Upper lobe of left lung (tissue), 6 donors: ENCODE measurements at regions not wholly inside any gene's neighbourhood (a gene's known extent, or its start where the extent isn't known, plus 50 kb on each side); places are given as distances from the start of the nearest gene placed in this dataset.

Source experiments
- ATAC-seq, 2 donors: fragments of 200-7000 bp; cut with Tn5 transposase; one replicate each; pipeline ENCODE4 v1.9.1; 2022; ENCODE audit warnings: mild to moderate bottlenecking in 2 of 2, moderate library complexity in 2 of 2; ENCODE audit not compliant: low FRiP score in 2 of 2
- DNase-seq, 2 donors: peaks; one replicate each; pipeline ENCODE4 v3.0.0-alpha.2; 2019 to 2020
- H3K27ac ChIP-seq, 4 donors: fragments of 200-600 bp; sonication (generic); one replicate each; pipeline ENCODE4 v1.5.1; 2016 to 2019
- H3K27me3 ChIP-seq, 4 donors: fragments of 200-600 bp; sonication (generic); one replicate each; pipeline ENCODE4 v1.5.1; 2017 to 2019
- H3K36me3 ChIP-seq, 4 donors: fragments of 200-600 bp; sonication (generic); one replicate each; pipeline ENCODE4 v1.5.1; 2016 to 2019
- H3K4me1 ChIP-seq, 4 donors: fragments of 200-600 bp; sonication (generic); one replicate each; pipeline ENCODE4 v1.5.1; 2018 to 2019
- H3K4me3 ChIP-seq, 4 donors: fragments of 200-600 bp; sonication (generic); one replicate each; pipeline ENCODE4 v1.5.1; 2017 to 2019; ENCODE audit warnings: mild to moderate bottlenecking in 2 of 4, moderate library complexity in 1 of 4
- H3K9me3 ChIP-seq, 4 donors: fragments of 200-600 bp; sonication (generic); one replicate each; pipeline ENCODE4 v1.5.1; 2018 to 2019
- EP300 ChIP-seq, 4 donors: sonication (generic); formaldehyde crosslinking; IDR thresholded peaks; one replicate each; pipeline ENCODE4 v1.5.1; 2017; ENCODE audit warnings: antibody characterized with exemption in 4 of 4, control low read depth in 2 of 4
- POLR2A ChIP-seq, 4 donors: fragments of 450-650 bp; IDR thresholded peaks; one replicate each; pipeline ENCODE4 v1.5.1; 2016 to 2017; ENCODE audit warnings: antibody characterized with exemption in 4 of 4, mild to moderate bottlenecking in 2 of 4
- POLR2AphosphoS5 ChIP-seq, 2 donors: sonication (generic); formaldehyde crosslinking; IDR thresholded peaks; one replicate each; pipeline ENCODE4 v1.5.1; 2017; ENCODE audit warnings: antibody characterized with exemption in 2 of 2
- WGBS, 2 donors: methylation state at CpG; one replicate each; pipeline ENCODE4 v1.1.5; 2017 to 2018; 5-methylcytosine and 5-hydroxymethylcytosine counted together
- TF ChIP-seq, protein P1 (sequence below), 6 experiments: fragments of 450-650 bp in 4 of 6; fragments of 200-600 bp in 2 of 6; sonication (generic) in 2 of 6; IDR thresholded peaks; one replicate each; pipeline ENCODE4 v1.5.1; 2016 to 2019; ENCODE audit warnings: antibody characterized with exemption in 6 of 6
- donor health status: DM: no; HTN: no; CAD: no; lungs with moderate emphysema.
- donor health status: DM: no; HTN: yes; CAD: no; lungs with severe emphysema.

DNA sequence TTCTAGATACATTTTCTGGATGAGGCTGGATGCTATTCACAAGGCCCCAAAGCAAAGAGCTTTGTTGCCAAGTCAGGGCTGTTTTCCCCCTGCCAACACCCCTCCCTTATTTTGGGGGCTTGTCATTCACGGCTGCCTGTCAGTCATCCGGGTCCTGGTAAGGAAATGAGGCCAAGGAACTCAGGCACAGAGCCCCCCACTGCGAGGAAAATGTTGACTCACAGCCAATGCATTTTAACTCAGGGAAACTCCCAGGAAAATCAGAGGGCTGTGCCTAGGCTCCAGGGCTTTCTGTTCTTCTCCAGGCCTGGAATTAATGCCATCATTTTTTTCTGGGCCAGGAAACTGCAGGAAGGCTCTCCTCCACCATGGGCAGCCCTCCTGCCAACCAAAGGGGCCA lies 241.1 kb downstream of the SMAD2 start:
- no peaks in the 10 kb centered on the region for H3K9me3 ChIP-seq
- no peaks in the 10 kb centered on the region for H3K36me3 ChIP-seq
- no peaks in the 10 kb centered on the region for H3K27me3 ChIP-seq
- DNase-seq: no peak
- no peak for ATAC-seq
- WGBS, 2 donors: 39 to 78% methylated on average over 2 to 3 of the region's 3 CpGs
- TF ChIP-seq EP300 (IDR thresholded peaks at IDR 0.05) (no peak), POLR2A (IDR thresholded peaks at IDR 0.05) (no peak)
- H3K4me1 ChIP-seq: no peaks in the 10 kb centered on the region
- no peak overlapping the region for H3K4me3 ChIP-seq
- no peak overlapping the region for H3K27ac ChIP-seq

DNA sequence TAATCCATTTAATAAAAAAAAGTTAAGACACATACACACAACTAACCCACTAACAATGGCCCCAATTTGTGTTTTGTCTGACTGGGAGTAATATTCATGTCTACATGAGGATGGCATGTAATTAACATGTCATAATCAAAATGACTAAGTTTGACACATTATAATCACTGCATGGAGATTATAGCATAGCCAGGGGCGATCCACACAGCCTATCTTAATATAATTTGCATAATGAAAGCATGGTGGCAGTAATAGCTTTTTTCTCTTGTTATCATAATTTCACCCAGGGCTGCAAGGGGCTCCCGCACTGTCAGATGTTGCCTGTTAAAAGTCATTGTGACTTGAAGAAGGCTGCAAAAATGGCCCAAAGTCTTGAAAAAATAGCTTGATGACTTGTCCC lies 243.7 kb downstream of the SMAD2 start:
- no peak for ATAC-seq
- no peak overlapping the region for H3K4me3 ChIP-seq
- no peaks in the 10 kb centered on the region for H3K27me3 ChIP-seq
- no peaks in the 10 kb centered on the region for H3K9me3 ChIP-seq
- H3K27ac ChIP-seq: no peak overlapping the region
- WGBS, 2 donors: 82 to 85% methylated on average over 2 of the region's 2 CpGs
- TF ChIP-seq EP300 (IDR thresholded peaks at IDR 0.05) (no peak), POLR2A (IDR thresholded peaks at IDR 0.05) (no peak), POLR2AphosphoS5 (IDR thresholded peaks at IDR 0.05) (no peak)
- TF ChIP-seq, protein P1, sequence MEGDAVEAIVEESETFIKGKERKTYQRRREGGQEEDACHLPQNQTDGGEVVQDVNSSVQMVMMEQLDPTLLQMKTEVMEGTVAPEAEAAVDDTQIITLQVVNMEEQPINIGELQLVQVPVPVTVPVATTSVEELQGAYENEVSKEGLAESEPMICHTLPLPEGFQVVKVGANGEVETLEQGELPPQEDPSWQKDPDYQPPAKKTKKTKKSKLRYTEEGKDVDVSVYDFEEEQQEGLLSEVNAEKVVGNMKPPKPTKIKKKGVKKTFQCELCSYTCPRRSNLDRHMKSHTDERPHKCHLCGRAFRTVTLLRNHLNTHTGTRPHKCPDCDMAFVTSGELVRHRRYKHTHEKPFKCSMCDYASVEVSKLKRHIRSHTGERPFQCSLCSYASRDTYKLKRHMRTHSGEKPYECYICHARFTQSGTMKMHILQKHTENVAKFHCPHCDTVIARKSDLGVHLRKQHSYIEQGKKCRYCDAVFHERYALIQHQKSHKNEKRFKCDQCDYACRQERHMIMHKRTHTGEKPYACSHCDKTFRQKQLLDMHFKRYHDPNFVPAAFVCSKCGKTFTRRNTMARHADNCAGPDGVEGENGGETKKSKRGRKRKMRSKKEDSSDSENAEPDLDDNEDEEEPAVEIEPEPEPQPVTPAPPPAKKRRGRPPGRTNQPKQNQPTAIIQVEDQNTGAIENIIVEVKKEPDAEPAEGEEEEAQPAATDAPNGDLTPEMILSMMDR (IDR thresholded peaks at IDR 0.05): no peak
- no peak for DNase-seq
- H3K4me1 ChIP-seq: no peaks in the 10 kb centered on the region
- H3K36me3 ChIP-seq: no peaks in the 10 kb centered on the region

DNA sequence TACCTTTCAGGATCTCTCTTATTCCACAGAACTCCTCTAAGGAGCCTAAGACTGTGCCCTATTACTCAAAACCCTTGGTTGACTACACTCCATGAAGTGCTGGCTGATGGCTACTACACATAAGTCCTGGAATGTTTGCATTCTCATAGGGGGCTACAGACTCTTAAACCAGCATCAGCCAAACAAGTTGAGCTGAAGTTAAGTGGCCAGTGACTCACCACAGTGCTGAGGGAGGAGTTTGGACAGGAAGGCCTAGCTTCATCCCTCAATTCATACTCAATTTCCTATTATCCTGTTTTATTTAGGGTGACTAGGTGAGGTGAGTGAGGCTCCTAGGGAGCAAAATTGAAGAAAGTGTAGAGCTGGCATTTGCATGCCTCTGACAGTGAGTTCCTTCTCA lies 246.7 kb downstream of the SMAD2 start:
- H3K36me3 ChIP-seq: no peaks in the 10 kb centered on the region
- no peaks in the 10 kb centered on the region for H3K4me1 ChIP-seq
- DNase-seq (no peak), ATAC-seq (no peak)
- H3K27me3 ChIP-seq: no peaks in the 10 kb centered on the region
- H3K4me3 ChIP-seq: no peak overlapping the region
- TF ChIP-seq, protein P1 (IDR thresholded peaks at IDR 0.05): no peak
- no peak for TF ChIP-seq POLR2A (IDR thresholded peaks at IDR 0.05)
- TF ChIP-seq EP300 (IDR thresholded peaks at IDR 0.05): no peak
- TF ChIP-seq POLR2AphosphoS5 (IDR thresholded peaks at IDR 0.05): no peak
- no peaks in the 10 kb centered on the region for H3K9me3 ChIP-seq
- no peak overlapping the region for H3K27ac ChIP-seq

DNA sequence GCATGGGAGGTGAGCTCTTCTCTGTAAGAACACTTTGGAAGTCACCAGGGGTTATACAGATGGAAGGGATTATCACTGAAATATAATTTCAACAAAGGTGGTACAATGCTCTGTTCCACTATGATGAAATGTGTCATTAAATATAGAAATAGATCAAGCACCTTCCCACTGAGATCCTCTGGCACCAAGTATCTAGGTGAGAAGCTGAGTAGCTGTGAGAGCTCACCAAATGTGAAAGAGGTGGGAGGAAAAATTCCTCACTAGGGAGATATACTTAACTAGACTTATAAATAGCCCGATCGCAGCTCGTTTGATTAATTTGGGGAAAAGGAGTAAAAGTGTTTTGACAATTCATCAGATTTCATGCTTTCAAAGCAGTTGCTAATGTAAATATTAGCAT lies 247.6 kb downstream of the SMAD2 start:
- no peak overlapping the region for H3K27ac ChIP-seq
- H3K4me3 ChIP-seq: no peak overlapping the region
- WGBS, 2 donors: 71 to 85% methylated on average over 3 of the region's 3 CpGs
- H3K36me3 ChIP-seq: no peaks in the 10 kb centered on the region
- ATAC-seq: no peak
- no peaks in the 10 kb centered on the region for H3K27me3 ChIP-seq
- no peak for DNase-seq
- H3K9me3 ChIP-seq: no peaks in the 10 kb centered on the region
- H3K4me1 ChIP-seq: no peaks in the 10 kb centered on the region
- TF ChIP-seq POLR2A (IDR thresholded peaks at IDR 0.05) (no peak), EP300 (IDR thresholded peaks at IDR 0.05) (no peak), POLR2AphosphoS5 (IDR thresholded peaks at IDR 0.05) (no peak)
- TF ChIP-seq, protein P1 (IDR thresholded peaks at IDR 0.05): no peak

DNA sequence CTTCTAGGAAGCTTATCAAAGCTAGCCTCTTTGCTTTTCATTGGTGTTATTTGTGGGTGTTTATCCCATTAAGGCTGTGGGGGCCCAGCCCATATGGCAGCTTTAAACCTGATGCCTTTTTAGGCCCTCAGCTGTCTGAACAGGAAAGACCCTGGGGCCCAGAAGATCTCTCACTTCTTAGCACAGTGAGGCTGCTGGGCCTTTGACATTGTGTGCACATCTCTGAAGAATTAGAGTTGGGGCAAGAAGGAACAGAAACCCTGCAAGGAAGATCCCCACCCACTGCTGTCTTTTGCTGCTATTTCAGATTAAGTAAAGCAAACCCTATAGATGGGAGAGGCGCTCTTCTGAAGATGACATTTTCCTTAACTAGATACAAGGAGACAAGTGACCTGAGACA lies 250.0 kb downstream of the SMAD2 start:
- H3K27ac ChIP-seq: no peak overlapping the region
- DNase-seq (no peak), ATAC-seq (no peak)
- no peaks in the 10 kb centered on the region for H3K27me3 ChIP-seq
- no peaks in the 10 kb centered on the region for H3K9me3 ChIP-seq
- TF ChIP-seq EP300 (IDR thresholded peaks at IDR 0.05) (no peak), POLR2AphosphoS5 (IDR thresholded peaks at IDR 0.05) (no peak), POLR2A (IDR thresholded peaks at IDR 0.05) (no peak)
- TF ChIP-seq, protein P1 (IDR thresholded peaks at IDR 0.05): no peak
- no peaks in the 10 kb centered on the region for H3K4me1 ChIP-seq
- WGBS, 2 donors: 81 to 95% methylated on average over 1 of the region's 1 CpG
- no peaks in the 10 kb centered on the region for H3K36me3 ChIP-seq
- no peak overlapping the region for H3K4me3 ChIP-seq
